Nephron progenitor cell (in vitro differentiated cells): ENCODE measurements at regions not wholly inside any gene's neighbourhood (a gene's known extent, or its start where the extent isn't known, plus 50 kb on each side); places are given as distances from the start of the nearest gene placed in this dataset.

Experiments used
- DNase-seq: peaks from one replicate; pipeline ENCODE4 v3.0.0; 2021
- H3K27ac Mint-ChIP-seq: 2 replicates; pipeline ENCODE4 v1.8.0; 2021; ENCODE audit warnings: mild to moderate bottlenecking, moderate library complexity, mixed read lengths
- H3K27me3 Mint-ChIP-seq: 2 replicates; pipeline ENCODE4 v1.8.0; 2021; ENCODE audit warnings: mild to moderate bottlenecking, low read depth, mixed read lengths; ENCODE audit not compliant: poor library complexity
- H3K36me3 Mint-ChIP-seq: 2 replicates; pipeline ENCODE4 v1.8.0; 2021; ENCODE audit warnings: low read depth, mixed read lengths
- H3K4me1 Mint-ChIP-seq: 2 replicates; pipeline ENCODE4 v1.8.0; 2021; ENCODE audit warnings: mixed read lengths
- H3K4me3 Mint-ChIP-seq: 2 replicates; pipeline ENCODE4 v1.8.0; 2021; ENCODE audit warnings: mild to moderate bottlenecking, moderate library complexity, mixed read lengths
- H3K9me3 Mint-ChIP-seq: 2 replicates; pipeline ENCODE4 v1.8.0; 2021; ENCODE audit warnings: mild to moderate bottlenecking, moderate library complexity, mixed read lengths
- TF ChIP-seq, protein P1 (sequence below): fragments of 200-600 bp; sonication (generic); IDR thresholded peaks from 2 replicates; pipeline ENCODE4 v1.5.0; 2021; ENCODE audit warnings: antibody characterized with exemption

DNA sequence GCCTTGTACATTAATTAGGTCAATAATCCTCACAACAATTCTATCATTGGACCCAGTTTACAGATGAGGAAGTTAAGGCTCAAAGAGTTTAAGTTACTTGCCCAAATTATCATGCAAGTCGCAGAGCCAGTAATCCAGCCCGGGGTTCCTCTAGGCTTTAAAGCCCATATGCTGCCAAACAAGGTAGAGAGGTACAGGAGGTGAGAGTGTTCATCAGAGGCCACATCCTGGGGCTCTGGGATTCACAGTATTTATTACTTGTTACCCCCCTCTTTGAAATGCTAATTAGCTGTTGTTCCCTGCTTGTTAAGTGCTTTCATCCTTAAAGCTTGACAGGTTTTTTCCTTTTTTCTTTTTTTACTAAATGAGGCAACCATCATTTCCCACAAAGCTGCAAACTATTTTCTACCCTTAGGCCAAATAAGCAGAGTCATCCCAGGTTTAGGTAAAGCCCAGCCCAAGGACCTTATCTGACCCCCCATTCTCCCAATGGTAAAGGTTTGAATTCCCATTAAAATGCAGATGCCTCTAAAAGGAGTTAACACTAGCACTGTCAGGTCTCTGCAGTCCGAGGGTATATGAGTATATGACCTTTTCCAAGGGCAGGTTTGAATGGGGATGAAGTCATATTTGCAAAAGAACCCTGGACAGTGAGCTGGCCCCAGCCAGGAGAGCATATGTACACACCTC lies 150.3 kb downstream of the SOX3 start:
- no peak overlapping the region for H3K27ac Mint-ChIP-seq
- TF ChIP-seq, protein P1, sequence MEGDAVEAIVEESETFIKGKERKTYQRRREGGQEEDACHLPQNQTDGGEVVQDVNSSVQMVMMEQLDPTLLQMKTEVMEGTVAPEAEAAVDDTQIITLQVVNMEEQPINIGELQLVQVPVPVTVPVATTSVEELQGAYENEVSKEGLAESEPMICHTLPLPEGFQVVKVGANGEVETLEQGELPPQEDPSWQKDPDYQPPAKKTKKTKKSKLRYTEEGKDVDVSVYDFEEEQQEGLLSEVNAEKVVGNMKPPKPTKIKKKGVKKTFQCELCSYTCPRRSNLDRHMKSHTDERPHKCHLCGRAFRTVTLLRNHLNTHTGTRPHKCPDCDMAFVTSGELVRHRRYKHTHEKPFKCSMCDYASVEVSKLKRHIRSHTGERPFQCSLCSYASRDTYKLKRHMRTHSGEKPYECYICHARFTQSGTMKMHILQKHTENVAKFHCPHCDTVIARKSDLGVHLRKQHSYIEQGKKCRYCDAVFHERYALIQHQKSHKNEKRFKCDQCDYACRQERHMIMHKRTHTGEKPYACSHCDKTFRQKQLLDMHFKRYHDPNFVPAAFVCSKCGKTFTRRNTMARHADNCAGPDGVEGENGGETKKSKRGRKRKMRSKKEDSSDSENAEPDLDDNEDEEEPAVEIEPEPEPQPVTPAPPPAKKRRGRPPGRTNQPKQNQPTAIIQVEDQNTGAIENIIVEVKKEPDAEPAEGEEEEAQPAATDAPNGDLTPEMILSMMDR = no peak
- no peak for DNase-seq
- no peaks in the 10 kb centered on the region for H3K9me3 Mint-ChIP-seq
- H3K4me1 Mint-ChIP-seq = peaks cover 12% of the 10 kb centered on the region
- H3K36me3 Mint-ChIP-seq = no peaks in the 10 kb centered on the region
- H3K27me3 Mint-ChIP-seq = peaks cover 7% of the 10 kb centered on the region
- H3K4me3 Mint-ChIP-seq = no peak overlapping the region

DNA sequence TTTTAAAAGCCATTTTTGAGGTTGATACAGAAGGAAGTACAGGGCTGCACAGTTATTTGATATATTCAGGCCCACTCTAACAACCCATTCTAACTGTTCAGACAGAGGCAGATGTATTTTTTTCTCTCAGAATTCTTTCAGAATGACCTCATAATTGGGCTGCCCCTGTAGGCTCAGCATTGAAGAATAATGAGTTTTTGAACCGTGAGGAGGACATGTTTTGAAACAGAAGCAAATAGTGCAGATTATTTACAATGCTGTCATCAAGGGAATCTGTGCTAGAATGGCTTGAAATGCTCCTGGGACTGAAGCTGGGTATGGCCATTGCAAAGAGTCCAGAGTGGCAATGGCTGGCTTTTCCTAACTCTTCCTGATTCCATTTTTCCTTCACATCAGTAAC lies 158.1 kb downstream of the SOX3 start:
- Mint-ChIP-seq H3K27me3 (peaks cover 2% of the 10 kb centered on the region), H3K9me3 (no peaks in the 10 kb centered on the region), H3K36me3 (no peaks in the 10 kb centered on the region), H3K4me1 (no peaks in the 10 kb centered on the region), H3K27ac (no peak overlapping the region), H3K4me3 (no peak overlapping the region)
- no peak for DNase-seq
- TF ChIP-seq, protein P1 = no peak

DNA sequence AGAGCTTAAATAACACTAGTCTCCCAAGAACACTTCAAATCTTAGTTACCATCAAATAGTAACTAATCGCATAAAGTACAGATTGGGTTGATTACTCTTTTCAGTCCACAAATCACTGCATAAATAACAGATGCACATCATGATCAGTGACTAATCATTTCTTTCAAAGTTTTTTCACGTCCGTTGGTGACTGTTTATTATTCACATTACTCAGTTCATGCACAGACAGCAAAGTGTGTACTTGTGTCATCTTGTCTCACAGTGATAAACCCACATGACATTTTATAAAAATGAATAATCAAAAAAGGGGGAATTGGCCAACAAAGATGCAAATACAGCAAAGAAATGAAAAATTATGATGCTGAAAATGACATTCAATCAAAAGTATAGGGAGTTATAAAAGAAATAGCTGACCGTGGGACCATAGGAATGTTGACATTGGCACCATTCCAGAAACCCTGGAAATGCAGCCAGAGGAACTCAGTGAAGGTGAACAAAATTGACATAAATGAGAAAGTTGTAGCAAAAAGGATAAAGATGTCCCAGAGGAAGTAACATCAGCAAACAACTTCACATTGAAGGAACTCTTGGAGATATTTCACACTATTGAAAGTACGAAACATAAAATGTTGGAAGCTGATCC lies 161.5 kb downstream of the SOX3 start:
- TF ChIP-seq, protein P1 = no peak

DNA sequence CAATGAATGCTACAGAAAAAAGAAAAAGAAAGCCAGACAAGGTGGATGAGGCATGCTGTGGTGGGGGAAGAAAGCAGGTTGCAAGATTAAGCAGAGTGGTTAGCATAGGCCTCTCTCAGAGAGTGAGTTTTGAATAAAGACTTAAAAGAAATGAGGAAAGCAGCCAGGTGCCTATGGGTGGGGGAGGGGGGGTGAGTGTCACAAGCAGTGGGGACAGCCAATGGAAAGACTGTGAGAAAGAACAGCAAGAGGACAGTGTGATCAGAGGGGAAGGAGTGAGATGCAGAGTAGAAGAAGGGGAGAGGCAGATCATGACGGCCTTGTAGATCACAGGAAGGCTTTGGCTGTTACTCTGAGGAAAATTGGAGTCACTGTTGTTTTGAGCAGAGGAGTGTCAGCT lies 162.5 kb downstream of the SOX3 start:
- TF ChIP-seq, protein P1 = no peak
- Mint-ChIP-seq H3K27ac (no peak overlapping the region), H3K4me1 (no peaks in the 10 kb centered on the region), H3K4me3 (no peak overlapping the region), H3K36me3 (no peaks in the 10 kb centered on the region), H3K27me3 (peaks cover 6% of the 10 kb centered on the region), H3K9me3 (no peaks in the 10 kb centered on the region)
- DNase-seq = no peak

More for the DNA sequence above, 161.5 kb downstream of the SOX3 start:
- Mint-ChIP-seq H3K27ac (no peak overlapping the region), H3K9me3 (no peaks in the 10 kb centered on the region), H3K4me1 (no peaks in the 10 kb centered on the region), H3K4me3 (no peak overlapping the region), H3K36me3 (no peaks in the 10 kb centered on the region), H3K27me3 (peaks cover 6% of the 10 kb centered on the region)
- no peak for DNase-seq

DNA sequence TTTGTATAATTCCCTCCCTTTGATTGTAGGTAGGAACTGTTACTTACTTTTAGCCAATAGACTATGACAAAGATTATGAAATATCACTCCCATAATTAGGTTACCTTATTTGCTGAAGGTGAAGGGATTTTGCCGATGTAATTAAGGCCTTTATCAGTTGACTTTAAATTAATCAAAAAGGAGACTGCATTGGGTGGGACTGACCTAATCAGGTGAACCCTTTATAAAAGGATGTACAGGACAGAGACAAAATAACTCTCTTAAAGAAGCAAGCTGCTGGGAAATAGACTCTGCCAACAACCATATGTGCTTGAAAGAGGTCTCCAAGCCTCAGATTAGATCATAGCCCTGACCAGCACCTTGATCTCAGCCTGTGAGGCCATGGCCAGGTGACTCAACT lies 167.6 kb downstream of the SOX3 start:
- no peak for DNase-seq
- Mint-ChIP-seq H3K4me3 (no peak overlapping the region), H3K4me1 (no peaks in the 10 kb centered on the region), H3K27ac (no peak overlapping the region), H3K27me3 (peaks cover 4% of the 10 kb centered on the region), H3K9me3 (peaks cover 9% of the 10 kb centered on the region), H3K36me3 (no peaks in the 10 kb centered on the region)
- TF ChIP-seq, protein P1 = no peak

DNA sequence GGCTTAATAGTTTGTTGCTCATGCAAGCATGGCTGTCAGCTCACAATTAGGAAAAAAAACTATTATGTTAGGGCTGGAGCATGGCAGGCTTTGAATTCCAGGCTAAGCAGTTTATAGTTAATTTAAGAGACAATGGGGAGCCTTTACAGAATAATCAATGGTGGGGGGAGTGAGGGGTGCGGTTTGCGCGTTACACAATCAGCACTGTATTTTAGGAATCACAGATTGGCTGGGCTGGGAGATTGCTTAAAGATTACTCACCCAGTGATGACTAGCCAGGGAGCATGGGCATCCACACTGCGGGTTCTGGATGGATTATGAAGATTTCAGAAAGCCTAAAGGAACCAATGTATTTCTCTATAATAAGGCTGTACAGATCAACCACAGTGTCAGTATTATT lies 186.6 kb downstream of the SOX3 start:
- TF ChIP-seq, protein P1 = no peak
- Mint-ChIP-seq H3K27ac (no peak overlapping the region), H3K27me3 (no peaks in the 10 kb centered on the region), H3K4me1 (no peaks in the 10 kb centered on the region), H3K4me3 (no peak overlapping the region), H3K9me3 (no peaks in the 10 kb centered on the region), H3K36me3 (no peaks in the 10 kb centered on the region)
- no peak for DNase-seq
